Putamen (tissue), 1 donor: ENCODE measurements at regions not wholly inside any gene's neighbourhood (a gene's known extent, or its start where the extent isn't known, plus 50 kb on each side); places are given as distances from the start of the nearest gene placed in this dataset.
"Not testable (repeated sequence)": the region's sequence is repeated elsewhere in the genome, so short reads cannot be mapped to it uniquely, and the experiment has no call there.

Source experiments
- DNase-seq: peaks from one replicate; pipeline ENCODE4 v3.0.0-alpha.2; 2016; ENCODE audit warnings: low spot score

GRCh38 chr5:7305000-7305674 lies 90.8 kb upstream of the ADCY2 start:
- not testable (repeated sequence) for DNase-seq

GRCh38 chr5:7306556-7306955 lies 89.4 kb upstream of the ADCY2 start:
- not testable (repeated sequence) for DNase-seq

- not testable (repeated sequence) for DNase-seq
Observed at GRCh38 chr5:7307709-7308108, 88.2 kb upstream of the ADCY2 start.

- DNase-seq = not testable (repeated sequence)
Observed at GRCh38 chr5:7309715-7310114, 86.2 kb upstream of the ADCY2 start.

GRCh38 chr5:7310656-7311055 lies 85.3 kb upstream of the ADCY2 start:
- not testable (repeated sequence) for DNase-seq

- DNase-seq = no peak
Observed at GRCh38 chr5:7315118-7315517, 80.8 kb upstream of the ADCY2 start.

GRCh38 chr5:7317751-7318150 lies 78.2 kb upstream of the ADCY2 start:
- DNase-seq = no peak

- DNase-seq = no peak
Observed at GRCh38 chr5:7320701-7321301, 75.1 kb upstream of the ADCY2 start.

GRCh38 chr5:7321724-7322123 lies 74.2 kb upstream of the ADCY2 start:
- no peak for DNase-seq

- DNase-seq = no peak
Observed at GRCh38 chr5:7324919-7325318, 71.0 kb upstream of the ADCY2 start.

- no peak for DNase-seq
Observed at GRCh38 chr5:7325975-7326913, 69.7 kb upstream of the ADCY2 start.

- DNase-seq = no peak
Observed at GRCh38 chr5:7329141-7329540, 66.8 kb upstream of the ADCY2 start.

GRCh38 chr5:7329712-7330111 lies 66.2 kb upstream of the ADCY2 start:
- no peak for DNase-seq

- no peak for DNase-seq
Observed at GRCh38 chr5:7330256-7330655, 65.7 kb upstream of the ADCY2 start.

- no peak for DNase-seq
Observed at GRCh38 chr5:7331131-7331530, 64.8 kb upstream of the ADCY2 start.
